IPS-20b (cell line): ENCODE measurements at regions not wholly inside any gene's neighbourhood (a gene's known extent, or its start where the extent isn't known, plus 50 kb on each side); places are given as distances from the start of the nearest gene placed in this dataset.

Source experiments
- H3K27ac ChIP-seq: one replicate; pipeline ENCODE4 v1.5.1; 2013; ENCODE audit warnings: low read length
- H3K27me3 ChIP-seq: 2 replicates; pipeline ENCODE4 v1.6.1; 2013; ENCODE audit warnings: mild to moderate bottlenecking, low read length, inconsistent platforms; ENCODE audit not compliant: insufficient read depth
- H3K36me3 ChIP-seq: 2 replicates; pipeline ENCODE4 v1.6.1; 2013; ENCODE audit warnings: low read depth, mild to moderate bottlenecking, inconsistent platforms, low read length, moderate library complexity; ENCODE audit not compliant: insufficient read depth
- H3K4me1 ChIP-seq: 2 replicates; pipeline ENCODE4 v1.6.1; 2013; ENCODE audit warnings: mild to moderate bottlenecking, control low read depth, inconsistent platforms, low read length, moderate library complexity; ENCODE audit not compliant: insufficient read depth
- H3K4me3 ChIP-seq: 2 replicates; pipeline ENCODE4 v1.5.1; 2013; ENCODE audit warnings: mild to moderate bottlenecking, low read length, inconsistent platforms
- H3K9ac ChIP-seq: 2 replicates; pipeline ENCODE4 v1.6.1; 2013; ENCODE audit warnings: low read depth, mild to moderate bottlenecking, inconsistent platforms, low read length, moderate library complexity
- H3K9me3 ChIP-seq: 2 replicates; pipeline ENCODE4 v1.6.1; 2013; ENCODE audit warnings: mild to moderate bottlenecking, low read depth, low read length, inconsistent platforms; ENCODE audit not compliant: insufficient read depth

- H3K27ac ChIP-seq: no peak overlapping the region
- H3K36me3 ChIP-seq: no peaks in the 10 kb centered on the region
- H3K9ac ChIP-seq: no peak overlapping the region
- no peaks in the 10 kb centered on the region for H3K4me1 ChIP-seq
- H3K9me3 ChIP-seq: no peaks in the 10 kb centered on the region
- no peaks in the 10 kb centered on the region for H3K27me3 ChIP-seq
- no peak overlapping the region for H3K4me3 ChIP-seq
These were observed 209.8 kb upstream of the CBLB start for GRCh38 chr3:106078635-106079034.

- Histone ChIP-seq H3K4me1 (no peaks in the 10 kb centered on the region), H3K9me3 (no peaks in the 10 kb centered on the region), H3K27me3 (no peaks in the 10 kb centered on the region), H3K9ac (no peak overlapping the region), H3K27ac (no peak overlapping the region), H3K4me3 (no peak overlapping the region), H3K36me3 (no peaks in the 10 kb centered on the region)
These were observed 213.8 kb upstream of the CBLB start for GRCh38 chr3:106082616-106083015.

- Histone ChIP-seq H3K9ac (no peak overlapping the region), H3K4me3 (no peak overlapping the region), H3K36me3 (no peaks in the 10 kb centered on the region), H3K27me3 (no peaks in the 10 kb centered on the region), H3K27ac (no peak overlapping the region), H3K9me3 (no peaks in the 10 kb centered on the region), H3K4me1 (no peaks in the 10 kb centered on the region)
These were observed 214.4 kb upstream of the CBLB start for GRCh38 chr3:106083207-106083606.

- H3K27me3 ChIP-seq: no peaks in the 10 kb centered on the region
- H3K9ac ChIP-seq: no peak overlapping the region
- no peak overlapping the region for H3K4me3 ChIP-seq
- no peaks in the 10 kb centered on the region for H3K4me1 ChIP-seq
- H3K36me3 ChIP-seq: no peaks in the 10 kb centered on the region
- no peak overlapping the region for H3K27ac ChIP-seq
- H3K9me3 ChIP-seq: no peaks in the 10 kb centered on the region
These were observed 215.0 kb upstream of the CBLB start for GRCh38 chr3:106083854-106084253.

- Histone ChIP-seq H3K4me1 (no peaks in the 10 kb centered on the region), H3K9me3 (no peaks in the 10 kb centered on the region), H3K27ac (no peak overlapping the region), H3K27me3 (no peaks in the 10 kb centered on the region), H3K36me3 (no peaks in the 10 kb centered on the region), H3K4me3 (no peak overlapping the region), H3K9ac (no peak overlapping the region)
These were observed 217.2 kb upstream of the CBLB start for GRCh38 chr3:106086038-106086437.

GRCh38 chr3:106086636-106087035, 217.8 kb upstream of the CBLB start:
- H3K27ac ChIP-seq: no peak overlapping the region
- H3K27me3 ChIP-seq: no peaks in the 10 kb centered on the region
- no peak overlapping the region for H3K9ac ChIP-seq
- no peaks in the 10 kb centered on the region for H3K9me3 ChIP-seq
- no peaks in the 10 kb centered on the region for H3K36me3 ChIP-seq
- no peaks in the 10 kb centered on the region for H3K4me1 ChIP-seq
- H3K4me3 ChIP-seq: no peak overlapping the region

- no peaks in the 10 kb centered on the region for H3K9me3 ChIP-seq
These were observed 219.5 kb upstream of the CBLB start for GRCh38 chr3:106088304-106088703.

GRCh38 chr3:106088899-106089298, 220.1 kb upstream of the CBLB start:
- Histone ChIP-seq H3K27ac (no peak overlapping the region), H3K4me3 (no peak overlapping the region), H3K9ac (no peak overlapping the region), H3K4me1 (no peaks in the 10 kb centered on the region), H3K27me3 (no peaks in the 10 kb centered on the region), H3K9me3 (no peaks in the 10 kb centered on the region), H3K36me3 (no peaks in the 10 kb centered on the region)

More at GRCh38 chr3:106088304-106088703, 219.5 kb upstream of the CBLB start:
- no peak overlapping the region for H3K9ac ChIP-seq
- no peaks in the 10 kb centered on the region for H3K4me1 ChIP-seq
- no peaks in the 10 kb centered on the region for H3K27me3 ChIP-seq
- no peak overlapping the region for H3K4me3 ChIP-seq
- no peak overlapping the region for H3K27ac ChIP-seq
- H3K36me3 ChIP-seq: no peaks in the 10 kb centered on the region

- H3K9ac ChIP-seq: no peak overlapping the region
- H3K4me3 ChIP-seq: no peak overlapping the region
- no peaks in the 10 kb centered on the region for H3K4me1 ChIP-seq
- no peaks in the 10 kb centered on the region for H3K36me3 ChIP-seq
- no peak overlapping the region for H3K27ac ChIP-seq
- H3K9me3 ChIP-seq: no peaks in the 10 kb centered on the region
- no peaks in the 10 kb centered on the region for H3K27me3 ChIP-seq
These were observed 221.0 kb upstream of the CBLB start for GRCh38 chr3:106089806-106090205.

GRCh38 chr3:106092792-106093191, 224.0 kb upstream of the CBLB start:
- Histone ChIP-seq H3K27me3 (no peaks in the 10 kb centered on the region), H3K36me3 (no peaks in the 10 kb centered on the region), H3K4me3 (no peak overlapping the region), H3K9ac (no peak overlapping the region), H3K9me3 (no peaks in the 10 kb centered on the region), H3K4me1 (no peaks in the 10 kb centered on the region), H3K27ac (no peak overlapping the region)

- no peak overlapping the region for H3K9ac ChIP-seq
- no peaks in the 10 kb centered on the region for H3K9me3 ChIP-seq
- H3K27ac ChIP-seq: no peak overlapping the region
- H3K4me1 ChIP-seq: no peaks in the 10 kb centered on the region
- H3K4me3 ChIP-seq: no peak overlapping the region
- H3K36me3 ChIP-seq: no peaks in the 10 kb centered on the region
- no peaks in the 10 kb centered on the region for H3K27me3 ChIP-seq
These were observed 224.8 kb upstream of the CBLB start for GRCh38 chr3:106093616-106094015.

- H3K4me3 ChIP-seq: no peak overlapping the region
- no peaks in the 10 kb centered on the region for H3K27me3 ChIP-seq
- no peak overlapping the region for H3K27ac ChIP-seq
- no peak overlapping the region for H3K9ac ChIP-seq
- H3K36me3 ChIP-seq: no peaks in the 10 kb centered on the region
- H3K9me3 ChIP-seq: no peaks in the 10 kb centered on the region
- H3K4me1 ChIP-seq: no peaks in the 10 kb centered on the region
These were observed 229.1 kb upstream of the CBLB start for GRCh38 chr3:106097817-106098435.
